IMR-90 (cell line): ENCODE measurements at regions not wholly inside any gene's neighbourhood (a gene's known extent, or its start where the extent isn't known, plus 50 kb on each side); places are given as distances from the start of the nearest gene placed in this dataset.

Source experiments
- ATAC-seq: fragments of 200-7000 bp; cut with Tn5 transposase; 2 replicates; pipeline ENCODE4 v1.9.1; 2020; ENCODE audit warnings: low read depth, mild to moderate bottlenecking, moderate library complexity
- BruUV-seq: library from RNA; stranded (reverse); fragments of 400-500 nt; replicated peaks from 2 replicates; lab custom pipeline; 2021; lab: Mats Ljungman, UMichigan
- CTCF ChIA-PET: fragments of 300-600 bp; formaldehyde crosslinking; extraction: SDS; loops from one replicate; lab custom pipeline; 2021; ENCODE audit warnings: antibody characterized with exemption; lab: Yijun Ruan, JAX
- POLR2A ChIA-PET: fragments of 300-600 bp; sonication (Branson Sonifier 250); formaldehyde crosslinking; loops from one replicate; lab custom pipeline; 2022; ENCODE audit warnings: antibody characterized with exemption; ENCODE audit not compliant: unreplicated experiment; lab: Charles Lee
- DNase-seq: peaks from one replicate; pipeline ENCODE4 v3.0.0; 2013
- H2AFZ ChIP-seq: replicated peaks from 2 replicates; pipeline ENCODE3; 2013; ENCODE audit warnings: low read length, mild to moderate bottlenecking; ENCODE audit not compliant: poor library complexity
- H2AK5ac ChIP-seq: 2 replicates; pipeline ENCODE4 v1.6.1; 2013; ENCODE audit warnings: low read depth, low read length, inconsistent platforms
- H2AK9ac ChIP-seq: replicated peaks from 2 replicates; pipeline ENCODE3; 2013; ENCODE audit warnings: mild to moderate bottlenecking, low read depth, low read length, moderate library complexity; ENCODE audit not compliant: poor library complexity
- H2BK120ac ChIP-seq: 2 replicates; pipeline ENCODE4 v1.6.1; 2013; ENCODE audit warnings: low read depth, low read length, inconsistent platforms
- H2BK15ac ChIP-seq: 3 replicates; pipeline ENCODE4 v1.6.1; 2013; ENCODE audit warnings: low read depth, low read length, inconsistent platforms
- H2BK20ac ChIP-seq: 2 replicates; pipeline ENCODE4 v1.6.1; 2013; ENCODE audit warnings: low read depth, mild to moderate bottlenecking, inconsistent platforms, low read length, moderate library complexity
- H2BK5ac ChIP-seq: 2 replicates; pipeline ENCODE4 v1.6.1; 2013; ENCODE audit warnings: mild to moderate bottlenecking, low read depth, low read length, inconsistent platforms; ENCODE audit not compliant: poor library complexity, severe bottlenecking
- H3K14ac ChIP-seq: replicated peaks from 2 replicates; pipeline ENCODE4 v1.6.1; 2013; ENCODE audit warnings: low read depth, low read length, inconsistent platforms
- H3K18ac ChIP-seq: 2 replicates; pipeline ENCODE4 v1.6.1; 2013; ENCODE audit warnings: low read depth, low read length, control low read depth
- H3K23ac ChIP-seq: 2 replicates; pipeline ENCODE4 v1.6.1; 2013; ENCODE audit warnings: low read depth, low read length, inconsistent platforms
- H3K27ac ChIP-seq: 2 replicates; pipeline ENCODE4 v1.5.1; 2013; ENCODE audit warnings: mild to moderate bottlenecking, control low read depth, low read length; ENCODE audit not compliant: insufficient read depth
- H3K27me3 ChIP-seq: 2 replicates; pipeline ENCODE4 v1.6.1; 2013; ENCODE audit warnings: low read length; ENCODE audit not compliant: control insufficient read depth, insufficient read depth
- H3K36me3 ChIP-seq: 2 replicates; pipeline ENCODE4 v1.6.1; 2013; ENCODE audit warnings: low read length, mixed read lengths; ENCODE audit not compliant: control insufficient read depth, insufficient read depth
- H3K4ac ChIP-seq: 2 replicates; pipeline ENCODE4 v1.6.1; 2013; ENCODE audit warnings: low read depth, low read length, inconsistent platforms
- H3K4me1 ChIP-seq: 2 replicates; pipeline ENCODE4 v1.6.1; 2013; ENCODE audit warnings: low read length, mixed read lengths; ENCODE audit not compliant: control insufficient read depth, insufficient read depth
- H3K4me2 ChIP-seq: 2 replicates; pipeline ENCODE4 v1.6.1; 2013; ENCODE audit warnings: low read depth, mild to moderate bottlenecking, control low read depth, low read length, moderate library complexity
- H3K4me3 ChIP-seq: 2 replicates; pipeline ENCODE4 v1.5.1; 2013; ENCODE audit warnings: low read depth, mild to moderate bottlenecking, control low read depth, low read length, moderate library complexity; ENCODE audit not compliant: insufficient read depth
- H3K56ac ChIP-seq: 2 replicates; pipeline ENCODE4 v1.6.1; 2013; ENCODE audit warnings: low read length, inconsistent platforms; ENCODE audit not compliant: insufficient read depth; ENCODE audit errors: extremely low read depth
- H3K79me1 ChIP-seq, 2 experiments: 2 replicates each; pipeline ENCODE4 v1.6.1; 2013; ENCODE audit warnings: low read length in 2 of 2, inconsistent platforms in 1 of 2, low read depth in 1 of 2
- H3K9ac ChIP-seq: 2 replicates; pipeline ENCODE4 v1.6.1; 2013; ENCODE audit warnings: low read depth, low read length, control low read depth
- H3K9me1 ChIP-seq: 2 replicates; pipeline ENCODE4 v1.6.1; 2013; ENCODE audit warnings: low read length, inconsistent platforms; ENCODE audit not compliant: insufficient read depth
- H3K9me3 ChIP-seq: 2 replicates; pipeline ENCODE4 v1.6.1; 2013; ENCODE audit warnings: low read length; ENCODE audit not compliant: control insufficient read depth, insufficient read depth
- H4K20me1 ChIP-seq: 2 replicates; pipeline ENCODE4 v1.6.1; 2013; ENCODE audit warnings: low read length, inconsistent platforms; ENCODE audit not compliant: insufficient read depth
- H4K5ac ChIP-seq: 2 replicates; pipeline ENCODE4 v1.6.1; 2013; ENCODE audit warnings: mild to moderate bottlenecking, low read depth, low read length, control low read depth
- H4K8ac ChIP-seq, 2 experiments: 2 replicates each; pipeline ENCODE4 v1.6.1; 2013; ENCODE audit warnings: low read depth in 2 of 2, low read length in 2 of 2, control low read depth in 1 of 2, inconsistent platforms in 1 of 2
- H4K91ac ChIP-seq: 2 replicates; pipeline ENCODE4 v1.6.1; 2013; ENCODE audit warnings: low read depth, low read length, inconsistent platforms; ENCODE audit not compliant: insufficient read depth
- FOS ChIP-seq: fragments of 150-350 bp; IDR thresholded peaks from 2 replicates; pipeline ENCODE4 v1.6.1; 2016; ENCODE audit warnings: low read depth, low read length
- MAFK ChIP-seq: IDR thresholded peaks from 2 replicates; pipeline ENCODE4 v1.6.1; 2012; ENCODE audit warnings: low read depth, low read length, improper control_type of control experiment
- RAD21 ChIP-seq: IDR thresholded peaks from 2 replicates; pipeline ENCODE4 v1.6.1; 2012; ENCODE audit warnings: low read length, improper control_type of control experiment
- USF2 ChIP-seq: fragments of 150-350 bp; IDR thresholded peaks from 2 replicates; pipeline ENCODE4 v1.6.1; 2017; ENCODE audit warnings: mild to moderate bottlenecking, antibody characterized with exemption, low read length, low read depth
- WGBS, 2 experiments: methylation state at CpG; one replicate each; pipeline versions ENCODE4 v1.1.5 to v1.1.7; 2013; ENCODE audit warnings: missing lambda C conversion rate in 2 of 2; ENCODE audit not compliant: insufficient read length in 1 of 2; ENCODE audit errors: extremely low coverage in 2 of 2; 5-methylcytosine and 5-hydroxymethylcytosine counted together
- dilution Hi-C: fragments of 300-500 bp; cut with HindIII; formaldehyde crosslinking; loops from one replicate; pipeline ENCODE4 v1.14.3; 2018; ENCODE audit warnings: low sequenced_read_pairs; ENCODE audit not compliant: unreplicated experiment
- in situ Hi-C: fragments of 300-500 bp; cut with MboI; formaldehyde crosslinking; loops from 3 replicates; pipeline ENCODE4 v1.14.3; 2019; ENCODE audit warnings: low sequenced_read_pairs, inconsistent platforms, mixed read lengths
- intact Hi-C: fragments of 100-400 bp; cut with micrococcal nuclease; formaldehyde crosslinking; loops from 2 replicates; pipeline ENCODE4 v1.10.0; 2022

GRCh38 chr10:24133835-24134234 is 75.1 kb upstream of the KIAA1217 start:
- H3K4ac ChIP-seq, result no peak overlapping the region
- no peak overlapping the region for H2AK9ac ChIP-seq
- no peak overlapping the region for H3K4me2 ChIP-seq
- intact Hi-C loops (no loop called here), in situ Hi-C loops (no loop called here), dilution Hi-C loops (no loop called here)
- H2BK20ac ChIP-seq, result no peak overlapping the region
- H3K9me3 ChIP-seq, result peaks cover 2% of the 10 kb centered on the region
- H3K56ac ChIP-seq, result no peak overlapping the region
- H4K5ac ChIP-seq, result no peak overlapping the region
- H3K18ac ChIP-seq, result no peak overlapping the region
- H2AK5ac ChIP-seq, result no peak overlapping the region
- no peak overlapping the region for H4K8ac ChIP-seq
- H3K9me1 ChIP-seq, result no peaks in the 10 kb centered on the region
- BruUV-seq, result no TSS peak
- H3K27ac ChIP-seq, result no peak overlapping the region
- no peak overlapping the region for H2AFZ ChIP-seq
- H2BK120ac ChIP-seq, result no peak overlapping the region
- no peak for TF ChIP-seq FOS
- TF ChIP-seq RAD21, result no peak
- no peak for TF ChIP-seq USF2
- TF ChIP-seq MAFK, result peak; percentile 33; the same call in 1 of the 2 replicates
- H4K91ac ChIP-seq, result no peak overlapping the region
- H3K27me3 ChIP-seq, result no peaks in the 10 kb centered on the region
- no peak overlapping the region for H3K14ac ChIP-seq
- H3K9ac ChIP-seq, result no peak overlapping the region
- H2BK15ac ChIP-seq, result no peak overlapping the region
- POLR2A ChIA-PET, result no interaction called here
- no peak overlapping the region for H3K23ac ChIP-seq
- WGBS, 2 experiments, result 0% methylated on average over 1 of the region's 1 CpG; no CpG with 5 or more reads in 1 of the 2 experiments
- no peaks in the 10 kb centered on the region for H4K20me1 ChIP-seq
- DNase-seq (no peak), ATAC-seq (no peak)
- H3K4me1 ChIP-seq, result no peaks in the 10 kb centered on the region
- H3K79me1 ChIP-seq, result no peaks in the 10 kb centered on the region
- no peak overlapping the region for H3K4me3 ChIP-seq
- H3K36me3 ChIP-seq, result no peaks in the 10 kb centered on the region
- H2BK5ac ChIP-seq, result no peak overlapping the region
- CTCF ChIA-PET, result no interaction called here
